GM12872 (cell line): ENCODE measurements at regions not wholly inside any gene's neighbourhood (a gene's known extent, or its start where the extent isn't known, plus 50 kb on each side); places are given as distances from the start of the nearest gene placed in this dataset.

Experiments used
- TF ChIP-seq, protein P1 (sequence below): IDR thresholded peaks from 3 replicates; pipeline ENCODE4 v1.5.1; 2011; ENCODE audit warnings: low read depth, mild to moderate bottlenecking, low read length, moderate library complexity; ENCODE audit not compliant: insufficient read depth

DNA sequence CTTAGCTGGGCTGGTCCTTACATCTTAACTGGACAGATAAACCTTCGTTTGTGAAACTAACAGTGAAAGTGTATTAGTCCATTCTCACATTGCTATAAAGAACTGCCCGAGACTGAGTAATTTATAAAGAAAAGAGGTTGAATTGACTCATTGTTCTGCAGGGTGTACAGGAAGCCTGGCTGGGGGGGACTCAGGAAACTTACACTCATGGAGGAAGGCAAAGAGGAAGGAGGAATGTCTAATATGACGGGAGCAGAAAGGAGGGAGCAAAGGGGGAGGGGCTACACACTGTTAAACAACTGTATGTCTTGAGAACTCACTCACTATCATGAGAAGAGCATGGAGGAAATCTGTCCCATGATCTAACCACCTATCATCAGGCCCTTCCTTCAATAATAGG lies 1566.5 kb upstream of the PCDH7 start:
- TF ChIP-seq, protein P1, sequence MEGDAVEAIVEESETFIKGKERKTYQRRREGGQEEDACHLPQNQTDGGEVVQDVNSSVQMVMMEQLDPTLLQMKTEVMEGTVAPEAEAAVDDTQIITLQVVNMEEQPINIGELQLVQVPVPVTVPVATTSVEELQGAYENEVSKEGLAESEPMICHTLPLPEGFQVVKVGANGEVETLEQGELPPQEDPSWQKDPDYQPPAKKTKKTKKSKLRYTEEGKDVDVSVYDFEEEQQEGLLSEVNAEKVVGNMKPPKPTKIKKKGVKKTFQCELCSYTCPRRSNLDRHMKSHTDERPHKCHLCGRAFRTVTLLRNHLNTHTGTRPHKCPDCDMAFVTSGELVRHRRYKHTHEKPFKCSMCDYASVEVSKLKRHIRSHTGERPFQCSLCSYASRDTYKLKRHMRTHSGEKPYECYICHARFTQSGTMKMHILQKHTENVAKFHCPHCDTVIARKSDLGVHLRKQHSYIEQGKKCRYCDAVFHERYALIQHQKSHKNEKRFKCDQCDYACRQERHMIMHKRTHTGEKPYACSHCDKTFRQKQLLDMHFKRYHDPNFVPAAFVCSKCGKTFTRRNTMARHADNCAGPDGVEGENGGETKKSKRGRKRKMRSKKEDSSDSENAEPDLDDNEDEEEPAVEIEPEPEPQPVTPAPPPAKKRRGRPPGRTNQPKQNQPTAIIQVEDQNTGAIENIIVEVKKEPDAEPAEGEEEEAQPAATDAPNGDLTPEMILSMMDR, result no peak

DNA sequence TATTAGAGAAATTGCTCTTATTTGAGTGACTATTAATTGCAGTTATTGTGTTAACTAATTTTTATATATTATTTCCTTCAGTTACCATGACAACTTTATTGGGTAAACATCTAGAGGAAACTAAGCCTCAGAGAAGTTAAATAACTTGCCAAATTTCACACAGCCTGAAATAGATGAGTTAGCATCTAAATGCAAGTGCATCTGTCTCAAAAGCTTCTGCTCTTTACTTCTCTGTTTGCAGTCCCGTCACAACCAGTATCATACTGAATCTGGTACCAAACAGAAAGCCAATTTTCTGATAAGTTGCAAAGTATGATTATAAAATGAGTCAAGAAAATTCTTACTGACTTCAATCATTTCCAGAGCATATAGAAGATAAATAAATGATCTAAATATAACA lies 1544.9 kb upstream of the PCDH7 start:
- TF ChIP-seq, protein P1, result no peak

DNA sequence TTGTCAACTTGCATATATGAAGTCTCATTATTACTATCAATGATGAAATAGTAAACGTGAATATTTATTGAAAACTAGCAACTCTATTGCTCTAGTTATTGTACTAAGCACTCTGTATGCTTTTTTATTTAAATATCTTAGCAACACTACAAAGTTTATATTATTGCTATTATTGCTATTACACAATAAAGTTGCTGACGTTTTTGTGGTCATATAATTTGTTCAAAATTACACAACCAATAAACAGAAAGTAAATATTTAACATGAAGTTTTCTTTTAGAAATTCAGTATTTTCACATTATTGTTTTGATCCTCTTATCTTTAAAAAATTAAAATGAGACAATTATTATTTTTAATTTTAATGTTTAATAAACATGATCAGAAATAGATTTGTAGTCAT lies 1521.1 kb upstream of the PCDH7 start:
- TF ChIP-seq, protein P1, result no peak

DNA sequence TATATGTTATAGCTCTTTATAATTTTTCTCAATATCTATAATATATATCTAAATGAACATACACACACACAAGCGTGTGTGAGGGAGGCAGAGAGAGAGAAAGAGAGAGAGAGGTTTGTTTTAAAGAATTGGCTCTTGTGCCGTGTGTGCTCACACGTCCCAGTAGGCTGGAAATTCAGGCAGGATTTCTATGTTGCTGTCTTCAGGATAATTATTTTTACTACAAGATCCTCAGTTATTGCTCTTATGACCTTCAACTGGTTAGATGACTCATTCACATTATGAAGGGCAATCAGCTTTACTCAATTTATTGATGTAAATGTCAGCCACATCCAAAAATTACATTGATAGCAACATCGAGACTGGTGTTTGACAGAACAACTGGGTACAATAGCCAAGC lies 1520.7 kb upstream of the PCDH7 start:
- TF ChIP-seq, protein P1, result no peak

DNA sequence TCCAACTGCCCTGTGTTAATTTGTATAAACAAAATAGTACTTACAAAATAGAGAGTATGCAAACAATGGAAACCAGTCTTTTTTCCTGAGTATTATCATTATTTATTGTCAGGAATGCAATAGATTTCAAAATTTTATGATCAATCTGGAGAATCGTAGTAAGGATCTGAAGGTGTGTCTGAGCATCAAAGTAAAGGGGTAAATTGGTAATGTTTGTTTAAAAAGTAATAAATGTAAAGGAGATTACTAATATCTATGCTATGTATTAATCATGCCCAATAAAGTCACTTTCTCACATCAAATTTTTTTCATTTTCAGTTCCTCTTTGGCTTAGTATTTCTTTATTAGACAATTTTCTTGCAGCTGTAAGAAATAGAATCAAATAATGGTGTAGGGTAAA lies 1507.1 kb upstream of the PCDH7 start:
- TF ChIP-seq, protein P1, result no peak

DNA sequence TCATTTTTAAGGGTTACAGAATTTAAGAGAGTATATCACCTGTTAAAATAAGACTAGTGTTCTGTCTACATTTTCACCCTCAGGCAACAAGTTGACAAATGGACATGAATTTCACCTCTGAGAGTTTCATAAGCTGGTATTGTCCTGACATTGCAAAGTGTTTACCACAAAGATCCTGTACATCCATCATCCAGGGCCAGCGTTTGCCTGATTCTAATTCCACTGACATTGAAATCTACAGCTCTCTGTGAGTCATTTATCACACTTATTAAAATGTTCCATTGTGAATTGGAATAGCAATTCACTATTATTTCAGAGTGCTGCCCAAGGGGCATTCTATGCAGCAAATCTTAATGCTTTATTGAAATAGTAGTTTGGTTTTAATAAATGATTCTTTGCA lies 1499.4 kb upstream of the PCDH7 start:
- TF ChIP-seq, protein P1, result no peak

DNA sequence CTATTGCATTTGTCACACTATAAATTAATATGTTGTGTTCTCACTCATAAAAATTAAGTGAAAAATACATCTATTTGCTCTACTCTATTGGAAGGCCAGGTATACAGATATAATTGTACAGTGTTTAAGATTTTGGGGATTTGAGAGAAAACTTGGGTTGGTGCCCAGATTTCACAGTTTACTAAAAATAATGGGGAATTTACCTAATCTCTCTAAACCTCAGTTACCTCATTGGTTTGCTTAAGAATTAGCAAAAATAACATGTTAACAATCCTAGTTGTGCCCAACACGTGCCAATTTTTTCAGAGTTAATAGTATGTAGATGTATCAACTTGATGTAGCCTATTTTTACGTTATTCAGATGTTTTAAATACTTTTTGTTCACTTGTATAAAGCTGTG lies 1495.3 kb upstream of the PCDH7 start:
- TF ChIP-seq, protein P1, result no peak

DNA sequence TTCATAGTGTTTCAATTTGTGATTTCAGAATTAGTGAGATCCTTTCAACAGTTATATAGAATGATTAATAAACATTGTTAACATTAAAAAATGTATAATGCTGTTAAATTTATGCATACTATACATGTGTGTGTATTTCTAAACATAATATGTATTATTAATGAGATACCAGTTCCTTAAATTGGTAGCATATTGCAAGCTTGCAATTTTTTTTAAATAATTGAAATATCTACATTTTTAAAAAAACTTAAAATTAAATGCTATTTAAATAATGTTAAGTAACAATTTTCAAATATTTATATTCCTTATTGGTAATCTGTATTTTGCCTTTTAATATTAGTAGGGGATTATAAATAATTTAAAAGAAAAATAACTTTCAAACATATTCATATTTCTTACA lies 1479.5 kb upstream of the PCDH7 start:
- TF ChIP-seq, protein P1, result no peak
